OCI-LY3 (cell line): ENCODE measurements at regions not wholly inside any gene's neighbourhood (a gene's known extent, or its start where the extent isn't known, plus 50 kb on each side); places are given as distances from the start of the nearest gene placed in this dataset.

Experiments used
- CTCF ChIP-seq: fragments of 200-600, 300-600 bp; sonication (generic); IDR thresholded peaks from 2 replicates; pipeline ENCODE4 v1.5.1; 2014; ENCODE audit warnings: antibody characterized with exemption, low read length, low read depth
- EZH2phosphoT487 ChIP-seq: fragments of 200-600 bp; shearing (Covaris generic); IDR thresholded peaks from 2 replicates; pipeline ENCODE4 v1.6.1; 2018; ENCODE audit warnings: antibody characterized with exemption, mixed run types, low read depth

- TF ChIP-seq CTCF: peak; percentile 46
- TF ChIP-seq EZH2phosphoT487: no peak
Observed at GRCh38 chrX:15146515-15146914, 123.4 kb downstream of the ASB9 start.
